Stimulated activated CD4-positive, alpha-beta T cell treated with anti-CD3 and anti-CD28 coated beads, Interleukin-1b, Interleukin-23, amount 100 ng/mL, for 48 hours (primary cell): ENCODE measurements at regions not wholly inside any gene's neighbourhood (a gene's known extent, or its start where the extent isn't known, plus 50 kb on each side); places are given as distances from the start of the nearest gene placed in this dataset.
A peak's percentile ranks its signal among the peaks of the same experiment; 100 is the strongest.
"Not testable (repeated sequence)": the region's sequence is repeated elsewhere in the genome, so short reads cannot be mapped to it uniquely, and the experiment has no call there.

Experiments
- DNase-seq: peaks from one replicate; pipeline ENCODE4 v3.0.0-alpha.2; 2020

DNA sequence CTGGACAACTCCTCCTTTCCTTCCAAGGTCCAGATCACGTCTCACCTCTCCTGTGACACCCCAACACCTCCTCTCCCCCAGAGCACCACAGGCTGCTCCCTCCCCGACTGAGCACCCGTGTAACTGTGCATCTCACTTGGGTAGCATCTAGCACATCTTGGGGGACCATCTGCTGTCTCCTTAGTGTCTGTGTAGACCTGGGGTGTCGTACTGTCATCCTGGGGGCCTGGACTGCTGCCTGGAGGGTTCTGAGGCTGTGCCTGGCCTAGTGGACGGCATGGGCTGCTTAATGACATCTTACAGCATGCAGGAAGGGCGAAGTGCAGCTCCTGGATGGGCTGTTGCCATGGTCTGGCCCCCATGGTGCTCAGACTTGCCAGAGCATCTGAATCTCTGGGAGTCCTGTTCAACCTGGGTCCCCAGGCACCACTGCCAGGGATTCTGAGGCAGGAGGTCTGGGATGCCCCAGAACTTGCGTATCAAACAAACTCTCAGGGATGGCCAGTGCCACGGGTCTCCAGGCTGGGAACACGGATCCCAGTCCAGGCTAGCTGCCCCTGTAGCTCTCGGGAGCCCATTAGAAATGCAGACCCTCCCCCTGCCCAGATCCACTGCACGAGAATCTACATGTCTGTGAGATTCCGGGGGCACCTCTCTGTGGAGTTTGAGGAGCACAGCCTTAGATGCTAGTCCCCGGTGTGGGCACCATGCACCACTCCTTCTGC lies 194.4 kb upstream of the ZNF469 start:
- DNase-seq = not testable (repeated sequence)

DNA sequence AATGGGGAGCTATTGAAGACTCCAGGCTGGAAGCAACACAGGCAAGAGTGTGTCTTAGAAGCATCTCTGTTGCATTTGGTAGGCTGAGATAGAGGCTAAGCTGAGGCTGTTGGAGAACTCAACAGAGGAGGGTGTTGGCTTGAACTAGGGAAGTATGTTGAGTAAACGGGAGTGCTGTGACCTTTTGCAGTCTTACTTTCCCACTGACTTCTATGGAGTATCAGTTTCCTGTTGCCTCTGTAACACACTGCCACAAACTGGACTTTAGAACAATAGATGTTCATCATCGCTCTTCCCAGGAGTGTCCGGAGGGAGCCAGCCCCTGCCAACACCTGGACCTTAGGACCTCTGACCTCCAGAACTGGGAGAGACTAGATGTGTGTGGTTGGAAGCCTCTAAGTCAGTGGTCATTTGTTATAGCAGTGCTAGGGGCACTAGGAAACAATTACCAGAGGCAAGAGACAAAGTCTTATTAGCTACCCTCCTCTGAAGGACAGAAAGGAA lies 192.1 kb upstream of the ZNF469 start:
- not testable (repeated sequence) for DNase-seq

- DNase-seq = not testable (repeated sequence)
Observed at GRCh38 chr16:88191168-88191567, 191.6 kb upstream of the ZNF469 start.

DNA sequence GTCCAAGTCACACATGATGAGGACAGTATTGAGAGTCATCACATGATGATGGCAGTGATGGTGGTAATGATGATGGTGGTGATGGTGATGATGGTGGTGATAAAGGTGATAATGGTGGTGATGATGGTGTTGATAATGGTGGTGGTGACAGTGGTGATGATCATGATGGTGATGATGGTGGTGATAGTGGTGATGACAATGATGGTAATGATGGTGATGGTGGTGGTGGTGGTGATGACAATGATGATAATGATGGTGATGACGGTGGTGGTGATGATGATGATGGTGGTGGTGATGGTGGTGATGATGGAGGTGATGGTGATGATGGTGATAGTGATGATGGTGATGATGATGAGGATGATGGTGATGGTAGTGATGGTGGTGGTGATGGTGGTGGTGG lies 190.2 kb upstream of the ZNF469 start:
- no peak for DNase-seq

DNA sequence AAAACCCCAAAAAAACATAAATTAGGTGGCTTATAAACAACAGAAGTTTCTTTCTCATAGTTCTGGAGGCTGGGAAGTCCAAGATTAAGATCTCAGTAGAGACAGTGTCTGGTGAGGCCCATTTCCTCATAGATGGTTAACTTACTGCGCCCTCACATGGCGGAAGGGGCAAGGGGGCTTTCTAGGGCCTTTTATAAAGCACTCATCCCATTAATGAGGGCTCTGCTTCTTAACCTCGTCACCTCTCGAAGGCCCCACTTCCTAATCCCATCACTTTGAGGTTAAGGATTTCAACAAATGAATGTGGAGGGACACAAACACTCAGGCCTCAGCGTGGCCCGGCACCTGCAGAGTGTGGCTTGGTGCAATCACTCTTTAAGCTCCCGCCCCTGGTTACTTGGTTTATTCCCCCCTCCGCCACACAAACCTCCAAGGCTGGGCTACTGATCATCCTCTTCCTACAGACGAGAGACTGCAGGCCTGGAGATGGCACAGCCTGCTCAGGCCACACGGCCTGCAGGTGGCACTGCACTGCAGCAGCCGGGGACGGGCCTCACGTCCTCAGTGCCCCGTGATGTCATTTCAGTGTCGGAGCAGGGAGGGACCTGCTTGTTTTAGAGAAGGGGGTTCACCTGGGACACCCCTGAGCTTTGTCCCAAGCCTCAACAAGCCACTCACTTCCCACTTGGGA lies 188.9 kb upstream of the ZNF469 start:
- peak; percentile 44 for DNase-seq

DNA sequence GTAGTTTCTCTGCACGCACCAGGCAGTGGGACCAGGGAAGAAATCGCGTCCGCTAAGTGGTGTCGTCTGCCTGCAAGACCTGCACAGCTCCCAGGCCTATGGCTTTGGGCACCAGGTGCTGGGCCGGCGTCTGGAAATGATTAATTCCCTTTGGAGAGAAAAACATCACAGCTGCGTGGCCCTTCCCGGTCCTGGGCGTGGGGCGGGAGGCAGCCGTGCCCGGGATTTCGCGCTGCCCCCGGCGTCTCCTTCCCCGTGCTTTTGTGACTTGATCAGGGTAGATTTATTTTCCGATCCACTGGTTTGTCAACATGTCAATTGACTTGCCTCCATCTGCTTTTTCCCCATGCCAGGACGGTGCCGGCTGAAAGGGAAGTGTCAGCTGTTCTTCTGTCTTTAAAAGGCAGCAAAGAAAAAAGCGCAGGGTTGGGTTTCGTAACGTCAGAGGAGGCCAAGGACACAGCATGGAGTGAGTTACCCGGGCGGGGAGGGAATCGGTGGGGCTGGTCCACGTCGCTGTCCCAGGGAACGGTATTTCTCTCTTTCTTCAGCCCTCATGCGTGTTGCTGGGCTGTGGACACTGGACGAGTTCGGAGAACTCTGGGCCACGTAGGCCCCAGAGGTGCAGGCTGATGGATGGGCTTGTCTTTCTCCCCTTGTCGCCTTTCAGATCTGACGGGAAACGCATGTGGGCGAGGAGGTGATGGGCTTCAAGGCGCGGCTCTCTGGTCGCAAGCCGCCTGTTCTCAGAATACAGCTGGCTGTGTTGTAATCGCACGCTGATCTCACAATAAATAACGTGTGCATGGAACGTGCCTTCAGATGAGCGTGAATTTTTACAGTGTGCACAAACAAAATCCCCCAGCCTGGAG lies 188.1 kb upstream of the ZNF469 start:
- no peak for DNase-seq

DNA sequence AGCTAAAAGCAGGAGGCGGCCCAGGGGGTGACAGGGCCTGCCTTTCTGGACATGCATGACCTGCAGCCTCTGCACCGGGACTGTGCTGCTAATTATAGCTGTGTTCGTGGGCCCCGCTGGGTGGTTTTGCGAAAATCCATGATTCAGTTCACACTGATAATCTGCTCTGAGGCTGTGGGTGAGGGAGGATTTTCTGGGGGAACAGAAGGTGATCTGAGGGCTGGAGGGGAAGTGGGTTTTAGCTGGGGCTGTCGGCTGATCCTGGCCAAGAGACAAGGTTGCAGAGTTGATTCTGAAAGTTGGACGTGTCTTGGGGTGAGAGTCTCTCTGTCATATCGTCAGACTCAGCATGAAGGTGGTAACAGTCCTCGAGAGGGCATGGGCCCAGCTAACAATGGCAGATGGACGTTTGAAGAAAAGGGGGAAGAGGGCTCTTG lies 187.5 kb upstream of the ZNF469 start:
- no peak for DNase-seq

DNA sequence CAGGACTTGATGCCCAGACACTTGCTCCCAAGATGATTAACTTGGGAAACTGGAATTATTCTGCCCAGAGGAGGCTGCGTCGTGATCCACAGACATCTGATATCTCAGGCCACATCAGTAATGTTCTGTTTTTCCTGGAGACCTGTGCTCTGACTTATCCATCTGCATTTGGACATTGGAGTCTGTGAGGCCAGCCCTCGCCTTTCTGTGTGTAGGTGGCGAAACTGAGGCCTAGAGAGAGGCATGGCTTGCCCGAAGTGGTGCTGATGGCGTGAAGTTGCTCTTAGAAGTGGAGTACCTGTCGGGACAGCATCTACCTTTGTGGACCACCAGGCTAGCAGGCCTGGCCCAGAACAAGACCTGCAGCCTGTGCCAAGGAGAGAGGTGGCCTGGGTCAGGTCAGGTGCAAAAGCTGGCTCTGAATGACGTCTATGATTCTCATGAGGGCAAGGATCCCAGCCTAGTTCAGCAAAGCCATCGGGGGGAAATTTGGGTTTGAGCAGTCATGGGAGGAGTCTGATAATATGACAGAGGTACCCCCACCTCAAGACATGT lies 186.8 kb upstream of the ZNF469 start:
- DNase-seq = no peak

GRCh38 chr16:88196471-88197400 lies 186.0 kb upstream of the ZNF469 start:
- DNase-seq = no peak

GRCh38 chr16:88197481-88198456 lies 185.0 kb upstream of the ZNF469 start:
- no peak for DNase-seq

- not testable (repeated sequence) for DNase-seq
Observed at GRCh38 chr16:88198457-88199295, 184.1 kb upstream of the ZNF469 start.

DNA sequence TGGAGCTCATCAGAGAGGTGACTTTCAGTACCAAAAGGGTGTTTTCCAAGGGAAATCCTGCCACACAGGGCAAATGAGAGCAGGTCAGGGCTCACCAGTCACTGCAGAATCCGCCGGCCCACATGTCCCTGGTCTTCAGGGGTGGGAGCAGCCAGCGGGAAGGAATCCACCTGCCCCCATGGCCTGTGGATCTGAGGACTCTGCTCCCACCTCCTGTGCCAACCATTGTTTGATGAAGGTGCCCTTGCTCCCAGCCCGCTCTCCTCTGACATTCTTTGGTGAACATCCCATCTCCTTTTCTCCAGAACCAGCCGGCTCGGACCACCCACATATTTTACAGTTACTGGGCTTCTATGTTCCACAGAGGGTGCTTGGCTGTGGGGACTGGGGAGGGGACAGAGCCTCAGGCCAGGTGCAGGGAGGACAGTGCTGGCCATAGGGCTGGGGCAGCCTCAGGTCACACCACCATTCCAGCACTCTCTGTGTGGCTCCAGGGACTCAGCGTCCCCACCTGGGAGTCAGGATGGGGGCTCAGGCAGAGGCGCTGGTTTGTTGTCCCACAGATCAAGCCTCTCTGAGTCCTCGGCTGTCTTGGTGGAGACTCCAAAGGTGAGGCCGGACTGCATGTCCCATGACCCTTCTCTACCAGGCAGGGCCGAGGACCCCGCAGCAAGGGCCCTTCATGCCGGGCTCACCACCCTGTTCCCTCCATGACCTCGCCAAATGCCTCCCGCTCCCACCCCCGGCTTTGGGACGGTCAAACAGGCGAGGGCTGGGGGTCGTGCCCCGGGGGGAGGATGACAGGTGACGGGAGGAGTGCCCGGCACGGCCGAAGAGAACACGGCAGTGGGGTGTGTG lies 183.2 kb upstream of the ZNF469 start:
- DNase-seq = not testable (repeated sequence)

DNA sequence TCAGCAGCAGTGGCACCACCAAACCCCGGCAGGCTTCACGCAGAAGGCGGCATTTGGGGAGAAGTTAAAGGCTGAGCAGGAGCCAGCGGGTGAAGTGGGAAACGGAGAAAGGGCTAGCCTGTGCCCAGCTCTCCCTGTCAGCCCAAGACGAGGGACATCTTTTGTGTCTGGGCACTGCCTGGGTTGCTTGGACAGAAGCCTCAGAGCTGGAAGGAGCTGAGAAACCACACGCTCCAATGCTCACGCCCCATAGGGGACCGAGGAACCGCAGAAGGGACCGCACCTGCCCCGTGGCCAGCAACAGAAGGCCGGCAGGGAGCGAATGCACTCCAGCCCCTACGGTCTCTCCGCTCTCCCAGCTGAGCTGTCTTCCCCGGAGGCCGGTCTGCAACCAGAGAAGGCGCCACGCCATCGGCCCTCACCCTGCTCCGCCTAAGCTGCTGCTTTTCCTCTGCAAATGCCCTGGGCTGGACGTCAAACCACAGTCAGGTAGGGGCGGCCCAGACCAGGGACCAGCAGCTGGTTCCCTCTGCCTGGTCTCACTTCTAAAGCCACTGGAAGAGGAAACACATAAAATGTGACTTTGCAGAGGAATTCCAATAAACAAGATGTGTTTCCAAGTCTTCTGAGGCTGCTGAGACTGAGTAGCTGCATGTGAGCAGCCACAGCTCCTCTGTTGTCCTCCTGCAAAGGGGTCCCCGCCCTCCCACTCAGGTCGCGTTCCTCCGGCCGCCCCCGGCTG lies 182.4 kb upstream of the ZNF469 start:
- not testable (repeated sequence) for DNase-seq

DNA sequence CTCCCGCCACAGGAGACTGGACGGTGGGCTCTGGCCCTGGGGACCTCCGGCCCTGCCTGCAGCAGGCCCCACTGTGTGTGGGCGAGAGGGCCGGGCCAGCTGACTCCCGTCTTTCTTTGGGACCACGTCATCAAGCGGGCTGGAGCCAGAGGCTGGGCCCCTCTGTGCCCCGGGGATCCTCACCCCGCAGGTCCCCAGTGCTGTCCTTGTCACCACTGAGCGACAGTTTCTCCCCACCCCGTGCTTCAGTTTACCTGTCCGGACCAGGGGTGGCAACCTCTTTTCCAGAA lies 181.9 kb upstream of the ZNF469 start:
- DNase-seq = no peak

DNA sequence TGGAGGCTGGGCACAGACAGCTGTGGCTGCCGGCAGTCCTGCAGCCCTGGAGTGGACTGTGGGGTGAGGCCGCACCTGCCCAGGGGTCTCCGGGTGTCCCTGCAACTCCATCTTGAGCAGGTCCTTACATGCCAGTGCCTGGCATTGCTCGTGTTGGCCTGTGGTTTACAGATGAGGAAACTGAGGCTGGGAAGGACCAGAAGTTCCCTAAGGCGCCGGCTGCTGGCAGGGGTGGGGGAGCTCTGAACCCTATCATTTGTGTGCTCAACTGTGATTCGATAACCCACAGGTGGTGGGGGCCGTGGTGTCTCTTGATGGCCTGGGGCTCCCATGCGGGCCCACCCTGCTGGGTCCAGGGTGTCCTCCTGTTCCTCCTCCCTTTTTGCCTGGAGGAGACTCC lies 181.1 kb upstream of the ZNF469 start:
- not testable (repeated sequence) for DNase-seq

GRCh38 chr16:88202207-88202745 lies 180.5 kb upstream of the ZNF469 start:
- DNase-seq = no peak

DNA sequence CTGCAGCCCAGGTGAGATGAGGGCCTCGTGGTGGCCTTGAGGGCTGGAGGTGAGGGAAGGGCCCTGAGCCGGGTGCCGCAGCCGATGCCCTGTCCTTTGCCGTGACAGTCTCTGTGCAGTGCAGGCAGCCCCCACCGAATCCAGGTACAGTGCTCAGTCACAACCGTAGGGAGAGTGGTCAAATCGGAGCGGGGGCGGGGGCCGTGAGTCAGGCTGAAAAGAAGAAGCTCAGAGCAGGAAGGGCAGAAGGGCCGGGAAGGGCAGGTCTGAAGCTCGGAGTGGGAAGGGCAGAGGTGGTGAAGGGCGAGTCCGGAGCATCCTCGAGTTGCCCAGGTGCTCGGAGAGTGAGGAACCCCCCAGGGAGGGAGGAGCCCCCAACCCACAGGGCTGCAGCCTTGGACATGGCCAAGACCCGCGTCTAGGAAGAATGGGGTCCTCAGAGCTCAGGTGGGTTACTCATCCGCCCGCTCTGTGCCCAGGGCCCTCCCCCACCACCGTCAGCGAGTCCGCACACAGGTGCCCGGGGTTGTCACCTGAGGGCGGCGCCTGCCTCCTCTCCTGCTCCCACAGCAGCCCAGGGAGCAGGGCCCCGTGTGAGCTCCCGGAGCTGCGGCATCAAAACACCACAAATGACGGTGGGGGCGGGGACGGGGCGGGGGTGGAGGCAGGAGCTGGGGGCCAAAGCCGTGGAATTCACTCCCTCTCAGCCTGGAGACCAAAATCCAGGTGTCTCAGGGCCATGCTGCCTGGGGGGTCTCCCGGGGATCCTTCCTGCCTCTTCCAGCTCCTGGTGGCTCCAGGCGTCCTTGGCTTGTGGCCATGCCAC lies 179.7 kb upstream of the ZNF469 start:
- not testable (repeated sequence) for DNase-seq
